ENCODE measurements at regions not wholly inside any gene's neighbourhood (a gene's known extent, or its start where the extent isn't known, plus 50 kb on each side); places are given as distances from the start of the nearest gene placed in this dataset.

DNA sequence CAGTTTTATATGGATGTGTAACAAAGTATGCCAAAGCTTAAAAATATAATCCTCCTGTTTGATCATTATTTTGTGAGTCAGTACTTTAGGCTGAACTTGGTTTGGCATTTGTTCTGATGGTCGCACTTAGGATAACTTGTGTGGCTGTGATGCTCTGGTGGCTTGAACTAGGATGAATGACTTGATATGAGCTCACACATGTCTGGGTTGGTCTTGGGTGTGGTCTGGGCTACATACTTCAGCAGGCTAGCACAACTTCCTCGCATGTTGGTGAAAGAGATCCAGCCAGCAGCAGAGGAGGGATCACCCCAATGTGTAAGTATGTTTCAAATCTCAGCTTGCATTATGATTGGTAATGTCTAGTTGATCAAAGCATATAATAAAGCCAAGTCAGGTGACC is 969.1 kb upstream of the PCDH9 start:
- H3K4me1 ChIP-seq (ENCODE audit: control insufficient read depth in 4 of 4, insufficient read depth in 4 of 4, low read length in 3 of 4), result no peaks in the 10 kb centered on the region
- H3K36me3 ChIP-seq (ENCODE audit: control insufficient read depth in 4 of 4, insufficient read depth in 3 of 4, low read depth in 1 of 4, low read length in 3 of 4), result no peaks in the 10 kb centered on the region
- 79% methylated on average over 2 of the region's 2 CpGs for WGBS
- H3K9me3 ChIP-seq (ENCODE audit: control insufficient read depth in 4 of 4, low read length in 3 of 4), result no peaks in the 10 kb centered on the region
- no peak overlapping the region for H3K9ac ChIP-seq (ENCODE audit: low read depth in 1 of 2, low read length in 2 of 2)
- TF ChIP-seq NR2F2 (IDR thresholded peaks at IDR 0.05), result no peak
- no peak for TF ChIP-seq FOXA1 (IDR thresholded peaks at IDR 0.05)
- TF ChIP-seq, protein P1, sequence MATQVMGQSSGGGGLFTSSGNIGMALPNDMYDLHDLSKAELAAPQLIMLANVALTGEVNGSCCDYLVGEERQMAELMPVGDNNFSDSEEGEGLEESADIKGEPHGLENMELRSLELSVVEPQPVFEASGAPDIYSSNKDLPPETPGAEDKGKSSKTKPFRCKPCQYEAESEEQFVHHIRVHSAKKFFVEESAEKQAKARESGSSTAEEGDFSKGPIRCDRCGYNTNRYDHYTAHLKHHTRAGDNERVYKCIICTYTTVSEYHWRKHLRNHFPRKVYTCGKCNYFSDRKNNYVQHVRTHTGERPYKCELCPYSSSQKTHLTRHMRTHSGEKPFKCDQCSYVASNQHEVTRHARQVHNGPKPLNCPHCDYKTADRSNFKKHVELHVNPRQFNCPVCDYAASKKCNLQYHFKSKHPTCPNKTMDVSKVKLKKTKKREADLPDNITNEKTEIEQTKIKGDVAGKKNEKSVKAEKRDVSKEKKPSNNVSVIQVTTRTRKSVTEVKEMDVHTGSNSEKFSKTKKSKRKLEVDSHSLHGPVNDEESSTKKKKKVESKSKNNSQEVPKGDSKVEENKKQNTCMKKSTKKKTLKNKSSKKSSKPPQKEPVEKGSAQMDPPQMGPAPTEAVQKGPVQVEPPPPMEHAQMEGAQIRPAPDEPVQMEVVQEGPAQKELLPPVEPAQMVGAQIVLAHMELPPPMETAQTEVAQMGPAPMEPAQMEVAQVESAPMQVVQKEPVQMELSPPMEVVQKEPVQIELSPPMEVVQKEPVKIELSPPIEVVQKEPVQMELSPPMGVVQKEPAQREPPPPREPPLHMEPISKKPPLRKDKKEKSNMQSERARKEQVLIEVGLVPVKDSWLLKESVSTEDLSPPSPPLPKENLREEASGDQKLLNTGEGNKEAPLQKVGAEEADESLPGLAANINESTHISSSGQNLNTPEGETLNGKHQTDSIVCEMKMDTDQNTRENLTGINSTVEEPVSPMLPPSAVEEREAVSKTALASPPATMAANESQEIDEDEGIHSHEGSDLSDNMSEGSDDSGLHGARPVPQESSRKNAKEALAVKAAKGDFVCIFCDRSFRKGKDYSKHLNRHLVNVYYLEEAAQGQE (IDR thresholded peaks at IDR 0.05), result no peak
- TF ChIP-seq RXRA (IDR thresholded peaks at IDR 0.05), result no peak
- TF ChIP-seq, protein P2, sequence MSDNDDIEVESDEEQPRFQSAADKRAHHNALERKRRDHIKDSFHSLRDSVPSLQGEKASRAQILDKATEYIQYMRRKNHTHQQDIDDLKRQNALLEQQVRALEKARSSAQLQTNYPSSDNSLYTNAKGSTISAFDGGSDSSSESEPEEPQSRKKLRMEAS (IDR thresholded peaks at IDR 0.05), result no peak
- no peak for TF ChIP-seq JUND (IDR thresholded peaks at IDR 0.05)
- TF ChIP-seq TAF1 (conservative IDR thresholded peaks at IDR 0.05), result no peak
- TF ChIP-seq HNF4A (conservative IDR thresholded peaks at IDR 0.05), result no peak
- TF ChIP-seq RAD21 (IDR thresholded peaks at IDR 0.05), result no peak
- TF ChIP-seq EGR1 (IDR thresholded peaks at IDR 0.05; ENCODE audit: low read depth in 2 of 2), result no peak
- no peak for TF ChIP-seq FOXA2 (IDR thresholded peaks at IDR 0.05)
- TF ChIP-seq, protein P3, sequence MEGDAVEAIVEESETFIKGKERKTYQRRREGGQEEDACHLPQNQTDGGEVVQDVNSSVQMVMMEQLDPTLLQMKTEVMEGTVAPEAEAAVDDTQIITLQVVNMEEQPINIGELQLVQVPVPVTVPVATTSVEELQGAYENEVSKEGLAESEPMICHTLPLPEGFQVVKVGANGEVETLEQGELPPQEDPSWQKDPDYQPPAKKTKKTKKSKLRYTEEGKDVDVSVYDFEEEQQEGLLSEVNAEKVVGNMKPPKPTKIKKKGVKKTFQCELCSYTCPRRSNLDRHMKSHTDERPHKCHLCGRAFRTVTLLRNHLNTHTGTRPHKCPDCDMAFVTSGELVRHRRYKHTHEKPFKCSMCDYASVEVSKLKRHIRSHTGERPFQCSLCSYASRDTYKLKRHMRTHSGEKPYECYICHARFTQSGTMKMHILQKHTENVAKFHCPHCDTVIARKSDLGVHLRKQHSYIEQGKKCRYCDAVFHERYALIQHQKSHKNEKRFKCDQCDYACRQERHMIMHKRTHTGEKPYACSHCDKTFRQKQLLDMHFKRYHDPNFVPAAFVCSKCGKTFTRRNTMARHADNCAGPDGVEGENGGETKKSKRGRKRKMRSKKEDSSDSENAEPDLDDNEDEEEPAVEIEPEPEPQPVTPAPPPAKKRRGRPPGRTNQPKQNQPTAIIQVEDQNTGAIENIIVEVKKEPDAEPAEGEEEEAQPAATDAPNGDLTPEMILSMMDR (IDR thresholded peaks at IDR 0.05; ENCODE audit: low read depth, low read length, missing input control), result no peak
- TF ChIP-seq YY1 (IDR thresholded peaks at IDR 0.05), result no peak
- TF ChIP-seq HNF4G (IDR thresholded peaks at IDR 0.05), result no peak
- no peak for DNase-seq (ENCODE audit: low spot score)
- H3K4me3 ChIP-seq (ENCODE audit: low read depth in 1 of 3, low read length in 3 of 3), result no peak overlapping the region
- no peak overlapping the region for H3K27ac ChIP-seq (ENCODE audit: low read depth in 1 of 2, low read length in 2 of 2)
- no peaks in the 10 kb centered on the region for H3K27me3 ChIP-seq (ENCODE audit: control insufficient read depth in 4 of 4, insufficient read depth in 4 of 4, low read length in 3 of 4)

DNA sequence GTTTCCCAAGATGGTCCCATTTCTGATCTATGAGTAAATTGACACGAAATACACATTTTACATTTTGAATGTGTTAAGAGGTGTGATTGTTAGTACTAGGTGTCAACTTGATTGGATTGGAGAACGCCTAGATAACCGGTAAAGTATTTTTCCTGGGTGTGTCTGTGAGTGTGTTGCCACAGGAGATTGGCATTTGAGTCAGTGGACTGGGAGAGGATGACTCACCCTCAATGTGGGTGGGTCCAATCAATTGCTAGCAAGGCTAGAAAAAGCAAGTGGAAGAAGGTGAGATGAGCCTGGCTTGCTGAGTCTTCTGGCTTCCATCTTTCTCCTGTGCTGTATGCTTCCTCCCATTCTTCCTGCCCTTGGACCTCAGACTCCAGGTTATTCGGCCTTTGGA is 960.7 kb upstream of the PCDH9 start:
- no peaks in the 10 kb centered on the region for H3K27me3 ChIP-seq (ENCODE audit: control insufficient read depth in 4 of 4, insufficient read depth in 4 of 4, low read length in 3 of 4)

More for the DNA sequence above, 960.7 kb upstream of the PCDH9 start:
- Histone ChIP-seq H3K36me3 (ENCODE audit: control insufficient read depth in 4 of 4, insufficient read depth in 3 of 4, low read depth in 1 of 4, low read length in 3 of 4) (no peaks in the 10 kb centered on the region), H3K4me1 (ENCODE audit: control insufficient read depth in 4 of 4, insufficient read depth in 4 of 4, low read length in 3 of 4) (no peaks in the 10 kb centered on the region), H3K4me3 (ENCODE audit: low read depth in 1 of 3, low read length in 3 of 3) (no peak overlapping the region), H3K9ac (ENCODE audit: low read depth in 1 of 2, low read length in 2 of 2) (no peak overlapping the region), H3K9me3 (ENCODE audit: control insufficient read depth in 4 of 4, low read length in 3 of 4) (no peaks in the 10 kb centered on the region), H3K27ac (ENCODE audit: low read depth in 1 of 2, low read length in 2 of 2) (no peak overlapping the region)
- 72% methylated on average over 4 of the region's 4 CpGs for WGBS
- DNase-seq (ENCODE audit: low spot score), result no peak
- TF ChIP-seq, protein P4, sequence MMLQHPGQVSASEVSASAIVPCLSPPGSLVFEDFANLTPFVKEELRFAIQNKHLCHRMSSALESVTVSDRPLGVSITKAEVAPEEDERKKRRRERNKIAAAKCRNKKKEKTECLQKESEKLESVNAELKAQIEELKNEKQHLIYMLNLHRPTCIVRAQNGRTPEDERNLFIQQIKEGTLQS (IDR thresholded peaks at IDR 0.05), result no peak
- TF ChIP-seq GABPA (IDR thresholded peaks at IDR 0.05 in 1 of 2, conservative IDR thresholded peaks at IDR 0.05 in 1 of 2), result no peak
- TF ChIP-seq RXRA (IDR thresholded peaks at IDR 0.05), result no peak
